ENCODE measurements at regions not wholly inside any gene's neighbourhood (a gene's known extent, or its start where the extent isn't known, plus 50 kb on each side); places are given as distances from the start of the nearest gene placed in this dataset.

DNA sequence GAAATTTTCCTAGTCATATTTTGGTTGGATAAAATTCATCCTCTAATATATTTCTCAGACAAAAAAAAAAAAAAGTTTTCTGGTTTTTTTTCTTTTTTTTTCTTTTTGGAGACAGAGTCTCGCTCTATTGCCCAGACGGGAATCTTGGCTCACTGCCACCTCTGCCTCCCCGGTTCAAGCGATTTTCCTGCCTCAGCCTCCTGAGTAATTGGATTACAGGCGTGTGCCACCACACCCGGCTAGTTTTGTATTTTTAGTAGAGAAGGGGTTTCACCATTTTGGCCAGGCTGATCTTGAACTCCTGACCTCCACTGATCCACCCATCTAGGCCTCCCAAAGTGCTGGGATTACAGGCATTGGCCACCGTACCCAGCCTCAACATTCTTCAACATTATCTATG, 432.7 kb upstream of the PABPC4L start:
- TF ChIP-seq, protein P1, sequence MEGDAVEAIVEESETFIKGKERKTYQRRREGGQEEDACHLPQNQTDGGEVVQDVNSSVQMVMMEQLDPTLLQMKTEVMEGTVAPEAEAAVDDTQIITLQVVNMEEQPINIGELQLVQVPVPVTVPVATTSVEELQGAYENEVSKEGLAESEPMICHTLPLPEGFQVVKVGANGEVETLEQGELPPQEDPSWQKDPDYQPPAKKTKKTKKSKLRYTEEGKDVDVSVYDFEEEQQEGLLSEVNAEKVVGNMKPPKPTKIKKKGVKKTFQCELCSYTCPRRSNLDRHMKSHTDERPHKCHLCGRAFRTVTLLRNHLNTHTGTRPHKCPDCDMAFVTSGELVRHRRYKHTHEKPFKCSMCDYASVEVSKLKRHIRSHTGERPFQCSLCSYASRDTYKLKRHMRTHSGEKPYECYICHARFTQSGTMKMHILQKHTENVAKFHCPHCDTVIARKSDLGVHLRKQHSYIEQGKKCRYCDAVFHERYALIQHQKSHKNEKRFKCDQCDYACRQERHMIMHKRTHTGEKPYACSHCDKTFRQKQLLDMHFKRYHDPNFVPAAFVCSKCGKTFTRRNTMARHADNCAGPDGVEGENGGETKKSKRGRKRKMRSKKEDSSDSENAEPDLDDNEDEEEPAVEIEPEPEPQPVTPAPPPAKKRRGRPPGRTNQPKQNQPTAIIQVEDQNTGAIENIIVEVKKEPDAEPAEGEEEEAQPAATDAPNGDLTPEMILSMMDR (IDR thresholded peaks at IDR 0.05 in 2 of 3, conservative IDR thresholded peaks at IDR 0.05 in 1 of 3; ENCODE audit: borderline replicate concordance in 1 of 3, insufficient read depth in 1 of 3, low read depth in 2 of 3, low read length in 2 of 3), result no peak
- TF ChIP-seq YY1 (IDR thresholded peaks at IDR 0.05; ENCODE audit: extremely low read depth, insufficient replicate concordance, low read depth, low read length) (no peak), EZH2phosphoT487 (IDR thresholded peaks at IDR 0.05; ENCODE audit: borderline replicate concordance) (no peak), EZH2 (IDR thresholded peaks at IDR 0.05) (no peak), TCF7L2 (IDR thresholded peaks at IDR 0.05; ENCODE audit: borderline replicate concordance, extremely low read depth, insufficient read depth, insufficient read length) (no peak), POLR2AphosphoS5 (IDR thresholded peaks at IDR 0.05; ENCODE audit: low read depth, low read length) (no peak), ZFX (IDR thresholded peaks at IDR 0.05) (no peak), ZNF274 (IDR thresholded peaks at IDR 0.05; ENCODE audit: low read depth, low read length) (no peak), RAD21 (IDR thresholded peaks at IDR 0.05; ENCODE audit: low read depth) (no peak), SIN3A (IDR thresholded peaks at IDR 0.05; ENCODE audit: low read depth) (no peak)
- TF ChIP-seq, protein P2, sequence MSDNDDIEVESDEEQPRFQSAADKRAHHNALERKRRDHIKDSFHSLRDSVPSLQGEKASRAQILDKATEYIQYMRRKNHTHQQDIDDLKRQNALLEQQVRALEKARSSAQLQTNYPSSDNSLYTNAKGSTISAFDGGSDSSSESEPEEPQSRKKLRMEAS (IDR thresholded peaks at IDR 0.05), result no peak

Data from HCT116 (cell line).